Endodermal cell (in vitro differentiated cells): ENCODE measurements at regions not wholly inside any gene's neighbourhood (a gene's known extent, or its start where the extent isn't known, plus 50 kb on each side); places are given as distances from the start of the nearest gene placed in this dataset.

Experiments
- DNase-seq: peaks from one replicate; pipeline ENCODE4 v3.0.0-alpha.2; 2017
- H3K27ac ChIP-seq: 2 replicates; pipeline ENCODE4 v1.5.1; 2013; ENCODE audit warnings: mild to moderate bottlenecking, low read depth, low read length, moderate library complexity
- H3K27me3 ChIP-seq: 2 replicates; pipeline ENCODE4 v1.6.1; 2013; ENCODE audit warnings: mild to moderate bottlenecking, low read length, moderate library complexity; ENCODE audit not compliant: insufficient read depth, control insufficient read depth, poor library complexity, severe bottlenecking
- H3K36me3 ChIP-seq: 2 replicates; pipeline ENCODE4 v1.7.0; 2013; ENCODE audit warnings: mild to moderate bottlenecking, low read length, moderate library complexity; ENCODE audit not compliant: control insufficient read depth, insufficient read depth
- H3K4me1 ChIP-seq: one replicate; pipeline ENCODE4 v1.7.0; 2013; ENCODE audit warnings: low read length; ENCODE audit not compliant: control insufficient read depth, insufficient read depth
- H3K4me3 ChIP-seq: 2 replicates; pipeline ENCODE4 v1.5.1; 2013; ENCODE audit warnings: mild to moderate bottlenecking, low read length, moderate library complexity
- H3K9ac ChIP-seq: 2 replicates; pipeline ENCODE4 v1.6.1; 2013; ENCODE audit warnings: mild to moderate bottlenecking, low read length, moderate library complexity; ENCODE audit not compliant: poor library complexity, severe bottlenecking; ENCODE audit errors: extremely low read depth
- H3K9me3 ChIP-seq: 2 replicates; pipeline ENCODE4 v1.6.1; 2013; ENCODE audit warnings: mild to moderate bottlenecking, low read length, moderate library complexity; ENCODE audit not compliant: control insufficient read depth
- H3K27ac Mint-ChIP-seq: 2 replicates; pipeline ENCODE4 v1.8.0; 2020; ENCODE audit warnings: mixed read lengths
- H3K27me3 Mint-ChIP-seq: 2 replicates; pipeline ENCODE4 v1.8.0; 2021; ENCODE audit warnings: mild to moderate bottlenecking, mixed read lengths; ENCODE audit not compliant: insufficient read depth
- H3K36me3 Mint-ChIP-seq: 2 replicates; pipeline ENCODE4 v1.8.0; 2020; ENCODE audit warnings: low read depth, mixed read lengths
- H3K4me1 Mint-ChIP-seq: 2 replicates; pipeline ENCODE4 v1.8.0; 2020; ENCODE audit warnings: mixed read lengths
- H3K4me3 Mint-ChIP-seq: 2 replicates; pipeline ENCODE4 v1.8.0; 2020; ENCODE audit warnings: mild to moderate bottlenecking, moderate library complexity, mixed read lengths
- H3K9me3 Mint-ChIP-seq: 2 replicates; pipeline ENCODE4 v1.8.0; 2020; ENCODE audit warnings: mild to moderate bottlenecking, mixed read lengths
- WGBS, 2 experiments: methylation state at CpG; one replicate each; pipeline versions ENCODE4 v1.1.5 to v1.1.7; 2013; ENCODE audit warnings: missing lambda C conversion rate in 2 of 2, mixed read lengths in 1 of 2; ENCODE audit not compliant: insufficient coverage in 1 of 2, insufficient read length in 1 of 2; 5-methylcytosine and 5-hydroxymethylcytosine counted together
- TF ChIP-seq, protein P1 (sequence below): fragments of 200-600 bp; sonication (generic); conservative IDR thresholded peaks from 2 replicates; pipeline ENCODE4 v1.5.0; 2021; ENCODE audit warnings: antibody characterized with exemption, mild to moderate bottlenecking

DNA sequence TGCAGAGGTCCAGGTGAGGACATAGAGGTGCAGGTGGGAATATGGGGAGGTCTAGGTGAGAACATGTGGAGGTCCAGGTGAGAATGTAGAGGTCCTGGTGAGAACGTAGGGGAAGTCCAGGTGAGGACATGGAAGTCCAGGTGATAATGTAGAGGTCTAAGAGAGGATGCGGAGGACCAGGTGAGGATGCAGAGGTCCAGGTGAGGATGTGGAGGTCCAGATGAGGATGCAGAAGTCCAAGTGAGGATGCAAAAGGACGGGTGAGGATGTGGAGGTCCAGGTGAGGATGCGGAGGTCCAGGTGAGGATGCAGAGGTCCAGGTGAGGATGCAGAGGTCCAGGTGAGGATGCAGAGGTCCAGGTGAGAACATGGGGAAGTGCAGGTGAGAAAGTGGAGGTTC is 133.8 kb downstream of the MRPL36 start:
- Histone ChIP-seq H3K9me3 (no peaks in the 10 kb centered on the region), H3K27ac (no peak overlapping the region), H3K27me3 (peaks cover 48% of the 10 kb centered on the region), H3K9ac (no peak overlapping the region), H3K36me3 (no peaks in the 10 kb centered on the region), H3K4me1 (no peaks in the 10 kb centered on the region), H3K4me3 (no peak overlapping the region)
- TF ChIP-seq, protein P1, sequence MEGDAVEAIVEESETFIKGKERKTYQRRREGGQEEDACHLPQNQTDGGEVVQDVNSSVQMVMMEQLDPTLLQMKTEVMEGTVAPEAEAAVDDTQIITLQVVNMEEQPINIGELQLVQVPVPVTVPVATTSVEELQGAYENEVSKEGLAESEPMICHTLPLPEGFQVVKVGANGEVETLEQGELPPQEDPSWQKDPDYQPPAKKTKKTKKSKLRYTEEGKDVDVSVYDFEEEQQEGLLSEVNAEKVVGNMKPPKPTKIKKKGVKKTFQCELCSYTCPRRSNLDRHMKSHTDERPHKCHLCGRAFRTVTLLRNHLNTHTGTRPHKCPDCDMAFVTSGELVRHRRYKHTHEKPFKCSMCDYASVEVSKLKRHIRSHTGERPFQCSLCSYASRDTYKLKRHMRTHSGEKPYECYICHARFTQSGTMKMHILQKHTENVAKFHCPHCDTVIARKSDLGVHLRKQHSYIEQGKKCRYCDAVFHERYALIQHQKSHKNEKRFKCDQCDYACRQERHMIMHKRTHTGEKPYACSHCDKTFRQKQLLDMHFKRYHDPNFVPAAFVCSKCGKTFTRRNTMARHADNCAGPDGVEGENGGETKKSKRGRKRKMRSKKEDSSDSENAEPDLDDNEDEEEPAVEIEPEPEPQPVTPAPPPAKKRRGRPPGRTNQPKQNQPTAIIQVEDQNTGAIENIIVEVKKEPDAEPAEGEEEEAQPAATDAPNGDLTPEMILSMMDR = no peak
- H3K4me1 Mint-ChIP-seq = peaks cover 5% of the 10 kb centered on the region
- H3K4me3 Mint-ChIP-seq = no peak overlapping the region
- DNase-seq = no peak
- no peaks in the 10 kb centered on the region for H3K36me3 Mint-ChIP-seq
- WGBS, 2 experiments = 89 to 100% methylated on average over 4 of the region's 4 CpGs
- H3K27ac Mint-ChIP-seq = no peak overlapping the region
- peaks cover 54% of the 10 kb centered on the region for H3K27me3 Mint-ChIP-seq
- H3K9me3 Mint-ChIP-seq = no peaks in the 10 kb centered on the region

DNA sequence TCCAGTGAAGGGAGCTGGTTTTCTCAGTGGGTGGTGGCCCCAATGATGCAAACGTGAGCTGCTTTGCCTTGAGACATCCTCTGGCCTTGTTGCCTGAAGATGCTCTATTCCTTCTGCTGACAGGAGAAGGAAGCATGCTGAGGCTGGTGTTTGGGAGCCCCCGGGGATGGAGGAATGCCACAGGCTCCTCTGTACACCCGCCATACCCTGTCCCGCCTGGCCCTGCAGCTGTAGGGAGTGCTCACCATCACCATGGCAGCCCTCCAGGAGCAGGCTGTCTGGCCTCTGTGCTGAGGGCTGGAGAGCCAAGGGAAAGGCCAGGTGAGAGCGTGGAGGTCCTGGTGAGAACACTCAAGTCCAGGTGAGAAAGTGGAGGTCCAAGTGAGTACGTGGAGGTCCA is 134.4 kb downstream of the MRPL36 start:
- WGBS, 2 experiments = 83 to 100% methylated on average over 5 to 6 of the region's 6 CpGs
- TF ChIP-seq, protein P1 = no peak
- H3K27me3 ChIP-seq = peaks cover 48% of the 10 kb centered on the region
- no peak overlapping the region for H3K27ac ChIP-seq
- no peaks in the 10 kb centered on the region for H3K9me3 ChIP-seq
- H3K36me3 Mint-ChIP-seq = no peaks in the 10 kb centered on the region
- no peak overlapping the region for H3K27ac Mint-ChIP-seq
- DNase-seq = no peak
- H3K4me3 Mint-ChIP-seq = no peak overlapping the region
- no peaks in the 10 kb centered on the region for H3K4me1 ChIP-seq
- H3K27me3 Mint-ChIP-seq = peaks cover 51% of the 10 kb centered on the region
- H3K9me3 Mint-ChIP-seq = no peaks in the 10 kb centered on the region
- H3K4me1 Mint-ChIP-seq = peaks cover 5% of the 10 kb centered on the region
- no peaks in the 10 kb centered on the region for H3K36me3 ChIP-seq
- H3K4me3 ChIP-seq = no peak overlapping the region
- H3K9ac ChIP-seq = no peak overlapping the region

DNA sequence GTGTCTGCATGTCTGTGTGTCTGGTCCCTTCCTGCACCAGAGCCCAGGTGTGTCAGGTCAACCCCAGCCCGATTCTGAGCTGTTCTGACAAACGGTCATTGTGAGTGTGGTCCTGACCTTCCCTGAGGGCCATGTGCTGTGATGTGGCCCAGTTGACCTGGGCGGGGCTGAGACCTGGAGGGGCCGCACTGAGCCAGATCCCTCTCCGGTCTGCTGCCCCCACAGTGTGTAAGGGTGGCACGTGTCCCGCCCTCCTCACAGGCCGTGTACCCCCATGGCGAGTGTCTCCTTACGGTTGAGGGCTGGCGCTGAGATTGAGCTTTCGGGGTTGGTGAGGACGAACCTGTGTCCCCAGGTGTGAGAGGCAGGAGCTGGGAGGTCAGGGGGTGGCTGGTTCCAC is 136.5 kb downstream of the MRPL36 start:
- Mint-ChIP-seq H3K27me3 (peaks cover 33% of the 10 kb centered on the region), H3K4me1 (peaks cover 2% of the 10 kb centered on the region), H3K27ac (no peak overlapping the region), H3K36me3 (no peaks in the 10 kb centered on the region), H3K4me3 (no peak overlapping the region), H3K9me3 (no peaks in the 10 kb centered on the region)
- H3K9me3 ChIP-seq = no peaks in the 10 kb centered on the region
- DNase-seq = no peak
- H3K4me1 ChIP-seq = peaks cover 4% of the 10 kb centered on the region
- no peaks in the 10 kb centered on the region for H3K36me3 ChIP-seq
- TF ChIP-seq, protein P1 = no peak
- 76 to 92% methylated on average over 2 to 13 of the region's 13 CpGs for WGBS, 2 experiments
- no peak overlapping the region for H3K9ac ChIP-seq
- H3K27ac ChIP-seq = no peak overlapping the region
- H3K27me3 ChIP-seq = peaks cover 33% of the 10 kb centered on the region
- no peak overlapping the region for H3K4me3 ChIP-seq
